ENCODE measurements at regions not wholly inside any gene's neighbourhood (a gene's known extent, or its start where the extent isn't known, plus 50 kb on each side); places are given as distances from the start of the nearest gene placed in this dataset.

GRCh38 chr15:70185251-70185711 lies 87.6 kb upstream of the TLE3 start:
- Histone ChIP-seq H3K79me2 (replicated peaks; ENCODE audit: insufficient read depth, low read length) (no peaks in the 10 kb centered on the region), H4K20me1 (ENCODE audit: insufficient read depth) (no peaks in the 10 kb centered on the region), H3K27ac (ENCODE audit: low read length) (no peak overlapping the region), H3K36me3 (ENCODE audit: insufficient read depth, low read length) (no peaks in the 10 kb centered on the region), H3K9me2 (ENCODE audit: insufficient read depth, low read length) (no peaks in the 10 kb centered on the region), H3K9ac (ENCODE audit: low read length) (no peak overlapping the region), H3K4me3 (ENCODE audit: low read length) (no peak overlapping the region), H3K27me3 (ENCODE audit: insufficient read depth, low read depth, low read length) (no peaks in the 10 kb centered on the region), H3F3A (ENCODE audit: insufficient read depth, low read length, poor library complexity, severe bottlenecking) (no peaks in the 10 kb centered on the region), H2AFZ (ENCODE audit: low read depth, low read length) (no peak overlapping the region), H3K9me3 (ENCODE audit: low read length) (no peaks in the 10 kb centered on the region), H3K4me2 (ENCODE audit: low read length) (no peak overlapping the region)
- TF ChIP-seq SMC3 (conservative IDR thresholded peaks at IDR 0.05; ENCODE audit: poor library complexity) = no peak
- TF ChIP-seq MXI1 (conservative IDR thresholded peaks at IDR 0.05; ENCODE audit: poor library complexity, severe bottlenecking) = no peak
- no peak for TF ChIP-seq RAD21 (conservative IDR thresholded peaks at IDR 0.05)
- TF ChIP-seq TAF1 (IDR thresholded peaks at IDR 0.05; ENCODE audit: low read depth) = no peak
- no peak for TF ChIP-seq EP300 (conservative IDR thresholded peaks at IDR 0.05; ENCODE audit: poor library complexity, severe bottlenecking)
- no peak for TF ChIP-seq POLR2AphosphoS5 (IDR thresholded peaks at IDR 0.05)
- TF ChIP-seq CTCF (IDR thresholded peaks at IDR 0.05; ENCODE audit: poor library complexity, severe bottlenecking) = no peak
- TF ChIP-seq REST (IDR thresholded peaks at IDR 0.05; ENCODE audit: borderline replicate concordance) = no peak
- no peak for TF ChIP-seq EZH2 (IDR thresholded peaks at IDR 0.05; ENCODE audit: borderline replicate concordance, insufficient read depth, low read length, poor library complexity, severe bottlenecking)

- Histone ChIP-seq H3K9ac (ENCODE audit: low read length) (no peak overlapping the region), H3K36me3 (ENCODE audit: insufficient read depth, low read length) (no peaks in the 10 kb centered on the region)
These were observed 85.4 kb upstream of the TLE3 start for GRCh38 chr15:70182858-70183695.

More at GRCh38 chr15:70182858-70183695, 85.4 kb upstream of the TLE3 start:
- no peak overlapping the region for H3K4me3 ChIP-seq (ENCODE audit: low read length)
- H3F3A ChIP-seq (ENCODE audit: insufficient read depth, low read length, poor library complexity, severe bottlenecking) = no peaks in the 10 kb centered on the region
- H3K27me3 ChIP-seq (ENCODE audit: insufficient read depth, low read depth, low read length) = no peaks in the 10 kb centered on the region
- TF ChIP-seq EP300 (conservative IDR thresholded peaks at IDR 0.05; ENCODE audit: poor library complexity, severe bottlenecking) (no peak), REST (IDR thresholded peaks at IDR 0.05; ENCODE audit: borderline replicate concordance) (no peak), SMC3 (conservative IDR thresholded peaks at IDR 0.05; ENCODE audit: poor library complexity) (no peak), MXI1 (conservative IDR thresholded peaks at IDR 0.05; ENCODE audit: poor library complexity, severe bottlenecking) (no peak), EZH2 (IDR thresholded peaks at IDR 0.05; ENCODE audit: borderline replicate concordance, insufficient read depth, low read length, poor library complexity, severe bottlenecking) (no peak), CTCF (IDR thresholded peaks at IDR 0.05; ENCODE audit: poor library complexity, severe bottlenecking) (no peak), RAD21 (conservative IDR thresholded peaks at IDR 0.05) (no peak), POLR2AphosphoS5 (IDR thresholded peaks at IDR 0.05) (no peak), TAF1 (IDR thresholded peaks at IDR 0.05; ENCODE audit: low read depth) (no peak)
- H3K27ac ChIP-seq (ENCODE audit: low read length) = no peak overlapping the region
- no peak overlapping the region for H2AFZ ChIP-seq (ENCODE audit: low read depth, low read length)
- H3K9me2 ChIP-seq (ENCODE audit: insufficient read depth, low read length) = no peaks in the 10 kb centered on the region
- H3K9me3 ChIP-seq (ENCODE audit: low read length) = no peaks in the 10 kb centered on the region
- no peaks in the 10 kb centered on the region for H3K79me2 ChIP-seq (replicated peaks; ENCODE audit: insufficient read depth, low read length)
- no peaks in the 10 kb centered on the region for H4K20me1 ChIP-seq (ENCODE audit: insufficient read depth)
- no peak overlapping the region for H3K4me2 ChIP-seq (ENCODE audit: low read length)

Data from neural cell (in vitro differentiated cells).